GM19238 (cell line): ENCODE measurements at regions not wholly inside any gene's neighbourhood (a gene's known extent, or its start where the extent isn't known, plus 50 kb on each side); places are given as distances from the start of the nearest gene placed in this dataset.
"Not testable (repeated sequence)": the region's sequence is repeated elsewhere in the genome, so short reads cannot be mapped to it uniquely, and the experiment has no call there.

ENCODE experiments used
- DNase-seq: peaks from one replicate; pipeline ENCODE4 v3.0.0; 2011; ENCODE audit warnings: low spot score; ENCODE audit not compliant: insufficient read length

DNA sequence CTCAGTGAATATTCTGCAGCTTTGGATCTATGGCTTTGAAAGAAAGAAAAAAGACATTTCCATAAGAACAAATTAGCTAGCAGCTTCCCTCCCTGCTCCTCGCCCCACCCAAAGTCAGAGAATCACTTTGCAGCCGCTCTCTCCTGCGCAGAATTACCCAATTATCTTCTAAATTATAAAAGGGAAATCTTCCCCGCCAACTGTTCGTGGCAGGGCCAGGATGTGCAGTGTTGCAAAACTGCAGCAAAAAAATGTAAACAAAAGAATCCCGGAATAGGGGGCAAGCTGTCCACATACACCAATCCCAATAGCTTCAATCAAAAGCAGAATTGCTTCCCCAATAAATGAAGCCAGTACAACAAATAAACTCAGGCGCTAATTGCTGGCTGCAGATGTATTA, 510.6 kb downstream of the RBFOX1 start:
- DNase-seq: no peak

GRCh38 chr16:7839568-7839967, 506.9 kb downstream of the RBFOX1 start:
- no peak for DNase-seq

DNA sequence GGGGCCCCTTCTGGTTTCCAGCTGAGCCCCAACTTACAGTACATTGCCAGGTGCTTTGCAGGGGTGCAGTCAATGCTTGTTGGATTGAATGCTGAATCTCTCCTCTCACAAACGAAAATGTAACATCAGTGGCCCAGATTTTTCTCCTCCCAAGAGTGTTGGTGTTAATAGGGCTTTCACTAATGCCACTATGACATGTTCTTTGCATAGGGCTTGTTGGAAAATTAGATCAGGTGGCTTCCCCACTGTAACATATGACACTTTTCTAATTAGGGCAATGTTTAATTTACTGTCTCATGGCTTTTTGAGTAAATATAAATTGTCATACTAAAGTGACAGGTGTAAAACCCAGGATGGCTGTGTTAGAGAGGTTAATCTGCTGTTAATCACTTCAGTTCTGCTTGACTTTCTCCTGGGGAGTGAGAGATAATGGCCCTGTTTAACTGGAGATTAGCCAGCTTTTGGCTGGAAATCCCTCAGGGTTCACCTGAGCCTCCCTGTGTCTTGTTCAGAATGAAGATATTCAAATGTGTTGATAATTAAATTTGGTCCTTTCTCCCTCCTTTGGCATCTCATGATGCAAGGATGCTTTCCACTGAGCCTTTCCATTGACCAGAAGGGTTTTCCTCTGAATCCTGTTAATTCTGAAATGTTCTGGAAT, 502.3 kb downstream of the RBFOX1 start:
- DNase-seq: no peak

- DNase-seq: no peak
Measured at GRCh38 chr16:7820816-7821215, 488.2 kb downstream of the RBFOX1 start.

DNA sequence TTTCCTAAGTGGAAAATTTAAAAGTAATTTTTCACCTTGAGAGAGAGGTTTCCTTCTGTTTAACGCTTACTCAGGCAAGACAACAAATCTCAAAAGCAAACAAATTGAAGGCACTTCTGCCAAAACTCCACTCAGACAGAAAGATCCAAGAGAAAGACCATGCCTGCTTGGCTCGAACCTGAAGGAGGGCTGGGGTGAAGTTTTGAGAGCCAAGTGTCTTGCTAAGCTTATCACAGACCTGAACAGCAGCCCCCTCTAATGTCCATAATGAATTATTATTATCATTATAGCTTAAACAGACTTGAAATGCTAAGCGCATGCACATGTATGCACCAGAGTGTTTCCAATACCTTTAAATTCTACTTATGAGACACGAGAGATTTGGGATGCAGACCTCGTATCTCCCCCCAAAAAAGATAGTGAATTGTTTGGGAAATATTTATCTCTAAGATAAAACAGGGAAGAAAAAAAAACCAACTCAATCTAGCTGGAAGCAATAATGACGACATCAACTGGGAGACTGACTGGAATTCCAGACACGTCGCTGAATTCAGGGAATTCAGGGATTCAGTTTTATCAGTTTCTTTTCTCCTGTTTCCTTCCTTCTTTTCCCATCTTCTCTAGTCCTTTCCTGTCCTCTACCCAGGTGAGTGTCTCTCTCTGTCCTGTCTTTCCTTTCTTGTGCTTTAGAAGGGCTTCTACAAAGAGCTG, 473.2 kb downstream of the RBFOX1 start:
- no peak for DNase-seq

GRCh38 chr16:7804635-7805195, 472.1 kb downstream of the RBFOX1 start:
- no peak for DNase-seq

DNA sequence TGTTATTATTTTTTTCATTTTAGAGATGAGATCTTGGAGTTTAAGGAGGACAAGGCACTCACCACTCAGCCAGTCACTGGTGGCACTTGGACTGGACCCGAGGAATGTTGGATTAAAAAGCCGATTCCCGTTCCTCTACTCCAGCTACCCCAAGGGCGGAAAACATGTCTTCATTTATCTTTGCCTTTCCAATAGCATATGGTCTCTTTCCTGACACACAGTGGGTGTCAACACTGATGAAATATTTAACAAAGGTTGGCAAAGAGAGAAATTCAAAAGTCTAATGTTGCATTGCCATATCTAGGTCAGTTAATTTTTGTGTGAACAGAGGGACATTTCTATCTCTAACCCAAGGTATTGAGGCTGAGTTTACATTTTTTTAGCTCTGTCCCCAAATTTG, 459.7 kb downstream of the RBFOX1 start:
- DNase-seq: no peak

- no peak for DNase-seq
Measured at GRCh38 chr16:7791028-7791590, 458.5 kb downstream of the RBFOX1 start.

GRCh38 chr16:7775072-7775488, 442.4 kb downstream of the RBFOX1 start:
- DNase-seq: no peak

GRCh38 chr16:7772722-7773121, 440.1 kb downstream of the RBFOX1 start:
- no peak for DNase-seq

GRCh38 chr16:7769091-7769490, 436.4 kb downstream of the RBFOX1 start:
- not testable (repeated sequence) for DNase-seq

- DNase-seq: no peak
Measured at GRCh38 chr16:7765079-7765550, 432.5 kb downstream of the RBFOX1 start.

- no peak for DNase-seq
Measured at GRCh38 chr16:7763111-7763510, 430.5 kb downstream of the RBFOX1 start.
